T47D (cell line): ENCODE measurements at regions not wholly inside any gene's neighbourhood (a gene's known extent, or its start where the extent isn't known, plus 50 kb on each side); places are given as distances from the start of the nearest gene placed in this dataset.
A peak's percentile ranks its signal among the peaks of the same experiment; 100 is the strongest.

ENCODE experiments used
- DNase-seq, 2 experiments: peaks; one replicate each; pipeline versions ENCODE4 v3.0.0 to v3.0.0-alpha.2; 2011 to 2012; ENCODE audit warnings: low read depth in 1 of 2, low spot score in 1 of 2
- JUND ChIP-seq: IDR thresholded peaks from 2 replicates; pipeline ENCODE4 v1.6.1; 2012; ENCODE audit warnings: low read depth
- in situ Hi-C: cut with HindIII; loops from 2 replicates; pipeline ENCODE4 v1.10.0; 2016; ENCODE audit warnings: low sequenced_read_pairs, low pct_unique_long_range_greater_than_20kb

DNA sequence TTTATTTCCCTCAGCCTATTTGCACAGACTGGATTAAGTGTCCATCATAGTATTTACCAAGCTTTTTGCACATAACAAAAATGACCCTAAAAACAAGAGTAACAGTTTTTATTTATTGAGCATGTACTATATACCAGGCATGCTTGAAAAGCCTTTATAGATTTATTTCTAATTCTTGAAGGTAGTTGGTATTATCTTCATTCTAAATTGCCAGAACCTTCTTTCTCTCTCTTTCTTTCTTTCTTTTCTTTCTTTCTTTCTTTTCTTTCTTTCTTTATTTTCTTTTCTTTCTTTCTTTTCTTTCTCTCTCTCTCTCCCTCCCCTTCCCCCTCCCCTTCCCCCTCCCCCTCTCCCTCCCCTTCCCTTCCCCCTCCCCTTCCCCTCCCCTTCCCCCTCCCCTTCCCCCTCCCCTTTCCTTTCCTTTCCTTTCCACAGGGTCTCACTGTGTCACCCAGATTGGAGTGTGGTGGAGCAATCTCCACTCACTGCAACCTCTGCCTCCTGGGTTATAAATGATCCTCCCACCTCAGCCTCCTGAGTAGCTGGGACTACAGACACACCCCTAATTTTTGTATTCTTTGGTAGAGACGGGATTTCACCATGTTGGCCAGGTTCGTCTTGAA, 310.9 kb upstream of the RBFOX1 start:
- DNase-seq, result no peak
- no peak for TF ChIP-seq JUND
- in situ Hi-C loops, result no loop called here

- in situ Hi-C loops, result no loop called here
- DNase-seq, result no peak
- no peak for TF ChIP-seq JUND
These were observed 315.5 kb upstream of the RBFOX1 start for GRCh38 chr16:7017006-7017662.

- no peak for TF ChIP-seq JUND
- DNase-seq, result no peak
- in situ Hi-C loops, result no loop called here
These were observed 317.9 kb upstream of the RBFOX1 start for GRCh38 chr16:7014756-7015155.

DNA sequence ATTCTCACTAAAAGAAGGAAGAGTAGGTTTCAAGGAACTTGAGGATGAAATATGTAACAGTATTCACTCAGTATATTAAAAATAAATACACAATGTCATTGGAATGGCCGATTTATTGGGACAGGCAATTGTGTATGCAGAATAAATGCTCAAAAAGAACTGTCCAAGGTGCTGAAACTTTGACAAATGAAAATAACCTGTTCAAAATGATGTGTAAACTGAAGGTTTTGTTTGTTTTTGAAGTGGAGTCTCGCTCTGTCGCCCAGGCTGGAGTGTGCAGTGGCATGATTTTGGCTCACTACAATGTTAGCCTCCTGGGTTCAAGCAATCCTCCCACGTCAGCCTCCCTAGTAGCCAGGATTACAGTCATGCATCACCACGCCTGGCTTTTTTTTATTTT, 318.7 kb upstream of the RBFOX1 start:
- in situ Hi-C loops, result no loop called here

GRCh38 chr16:7004266-7004665, 328.4 kb upstream of the RBFOX1 start:
- in situ Hi-C loops, result no loop called here
- no peak for TF ChIP-seq JUND
- DNase-seq, result no peak

More for the DNA sequence above, 318.7 kb upstream of the RBFOX1 start:
- no peak for TF ChIP-seq JUND
- DNase-seq, result peak in 1 of 2 experiments; percentile 61

DNA sequence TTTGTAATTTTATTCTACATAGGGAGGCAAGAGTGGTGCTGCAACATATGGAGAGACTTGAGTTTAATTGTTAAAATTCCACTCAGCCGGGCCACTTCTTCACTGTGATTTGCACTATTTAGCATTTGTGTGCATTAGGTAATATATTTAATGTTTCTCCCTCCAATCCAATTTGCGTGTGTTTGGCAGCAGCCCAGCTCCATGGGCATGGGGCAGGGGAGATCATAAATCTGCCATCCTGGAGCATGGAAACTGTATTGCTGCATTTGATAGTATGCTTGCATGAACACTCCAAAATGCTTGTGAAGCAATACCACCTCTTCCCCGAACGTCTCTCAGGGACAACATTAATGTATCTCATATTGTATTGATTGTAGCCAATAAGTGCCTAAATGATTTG, 339.1 kb upstream of the RBFOX1 start:
- no peak for TF ChIP-seq JUND
- in situ Hi-C loops, result no loop called here
- DNase-seq, result no peak

- TF ChIP-seq JUND, result no peak
- DNase-seq, result no peak
- in situ Hi-C loops, result no loop called here
These were observed 343.8 kb upstream of the RBFOX1 start for GRCh38 chr16:6988846-6989245.

GRCh38 chr16:6977916-6978315, 354.7 kb upstream of the RBFOX1 start:
- no peak for DNase-seq
- in situ Hi-C loops, result no loop called here
- TF ChIP-seq JUND, result no peak

DNA sequence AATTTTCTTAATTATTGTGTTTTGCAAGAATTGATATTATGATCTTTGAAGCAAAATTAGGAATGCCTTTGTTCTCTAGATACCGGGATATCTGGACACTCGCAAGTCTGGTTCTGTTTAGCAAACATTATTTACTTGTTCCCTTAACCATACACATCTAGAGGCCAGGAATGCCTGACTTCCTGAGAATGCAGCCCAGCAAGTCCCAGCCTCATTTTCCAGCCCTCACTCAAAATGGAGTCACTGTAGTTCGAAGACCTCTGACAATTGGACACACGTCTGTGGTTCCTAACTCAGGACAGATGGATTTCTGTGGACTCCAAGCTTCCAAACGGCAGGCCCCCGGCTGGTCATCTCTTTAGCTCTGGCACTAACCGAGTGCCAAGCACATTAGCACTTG, 355.4 kb upstream of the RBFOX1 start:
- TF ChIP-seq JUND, result no peak
- DNase-seq, result peak in 1 of 2 experiments; percentile 32
- in situ Hi-C loops, result no loop called here

DNA sequence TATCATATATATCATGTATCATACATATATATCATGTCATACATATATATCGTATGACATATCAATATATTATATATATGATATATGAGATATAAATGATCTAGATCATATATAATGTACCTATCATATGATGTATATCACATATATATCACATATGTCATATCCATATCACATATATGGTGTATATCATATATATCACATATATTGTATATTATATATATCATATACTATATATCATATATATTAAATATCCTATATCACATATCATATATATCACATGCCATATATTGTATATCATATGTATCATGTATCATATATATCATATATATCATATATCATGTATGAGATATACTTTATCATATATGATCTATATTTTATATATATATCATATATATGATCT, 355.9 kb upstream of the RBFOX1 start:
- in situ Hi-C loops, result no loop called here
- TF ChIP-seq JUND, result no peak
- DNase-seq, result no peak

DNA sequence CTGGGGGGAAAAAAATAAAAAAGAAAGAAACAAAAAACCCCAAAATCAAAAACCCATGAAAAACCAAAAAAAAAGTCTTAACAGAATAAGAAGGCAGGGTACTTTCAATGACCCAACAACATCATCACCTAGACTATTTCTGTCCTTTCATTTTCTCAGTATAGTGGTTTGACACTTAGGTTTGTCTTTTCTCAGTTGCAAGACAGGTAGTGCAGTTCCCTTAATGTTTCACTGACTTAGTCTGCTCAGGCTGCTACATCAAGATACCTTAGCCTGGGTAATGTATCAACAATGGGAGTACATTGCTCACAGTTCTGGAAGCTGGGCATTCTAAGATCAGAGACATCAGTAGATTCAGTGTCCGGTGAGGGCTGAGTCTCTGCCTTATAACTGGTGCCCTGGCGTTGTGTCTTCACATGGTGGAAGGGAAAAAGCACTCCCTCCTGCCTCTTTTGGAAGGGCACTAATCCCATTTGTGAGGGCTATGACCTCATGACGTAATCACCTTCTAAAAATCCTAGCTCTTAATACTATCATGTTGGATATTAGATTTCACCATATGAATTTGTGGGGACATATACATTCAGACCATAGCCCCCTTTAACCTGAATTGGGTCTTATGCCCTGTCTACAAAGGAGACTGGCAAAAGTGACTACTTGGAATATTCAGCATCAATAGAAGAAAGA, 362.3 kb upstream of the RBFOX1 start:
- in situ Hi-C loops, result no loop called here
- no peak for TF ChIP-seq JUND
- no peak for DNase-seq

- no peak for DNase-seq
- no peak for TF ChIP-seq JUND
- in situ Hi-C loops, result no loop called here
These were observed 363.1 kb upstream of the RBFOX1 start for GRCh38 chr16:6969594-6969993.

- TF ChIP-seq JUND, result no peak
- in situ Hi-C loops, result no loop called here
- DNase-seq, result no peak
These were observed 364.8 kb upstream of the RBFOX1 start for GRCh38 chr16:6967796-6968320.
